ENCODE measurements at regions not wholly inside any gene's neighbourhood (a gene's known extent, or its start where the extent isn't known, plus 50 kb on each side); places are given as distances from the start of the nearest gene placed in this dataset.

- Histone ChIP-seq H3K4me3 (ENCODE audit: low read depth, low read length) (no peak overlapping the region), H3K27me3 (ENCODE audit: control insufficient read depth, insufficient read depth, low read length) (no peaks in the 10 kb centered on the region), H3K36me3 (ENCODE audit: control insufficient read depth, insufficient read depth, low read length) (no peaks in the 10 kb centered on the region)
- no peak for TF ChIP-seq CTCF (IDR thresholded peaks at IDR 0.05; ENCODE audit: insufficient read depth, low read length, poor library complexity, severe bottlenecking)
- no peak for DNase-seq (ENCODE audit: low read depth)
These were observed 415.6 kb upstream of the NPVF start for GRCh38 chr7:25643770-25644394.

- no peak for DNase-seq (ENCODE audit: low read depth)
- no peaks in the 10 kb centered on the region for H3K27me3 ChIP-seq (ENCODE audit: control insufficient read depth, insufficient read depth, low read length)
- no peak for TF ChIP-seq CTCF (IDR thresholded peaks at IDR 0.05; ENCODE audit: insufficient read depth, low read length, poor library complexity, severe bottlenecking)
- no peaks in the 10 kb centered on the region for H3K36me3 ChIP-seq (ENCODE audit: control insufficient read depth, insufficient read depth, low read length)
- H3K4me3 ChIP-seq (ENCODE audit: low read depth, low read length): no peak overlapping the region
These were observed 418.6 kb upstream of the NPVF start for GRCh38 chr7:25646726-25647413.

GRCh38 chr7:25647872-25648271, 419.6 kb upstream of the NPVF start:
- TF ChIP-seq CTCF (IDR thresholded peaks at IDR 0.05; ENCODE audit: insufficient read depth, low read length, poor library complexity, severe bottlenecking): no peak
- no peak for DNase-seq (ENCODE audit: low read depth)
- Histone ChIP-seq H3K27me3 (ENCODE audit: control insufficient read depth, insufficient read depth, low read length) (no peaks in the 10 kb centered on the region), H3K36me3 (ENCODE audit: control insufficient read depth, insufficient read depth, low read length) (no peaks in the 10 kb centered on the region), H3K4me3 (ENCODE audit: low read depth, low read length) (no peak overlapping the region)

- no peak for DNase-seq (ENCODE audit: low read depth)
- no peak for TF ChIP-seq CTCF (IDR thresholded peaks at IDR 0.05; ENCODE audit: insufficient read depth, low read length, poor library complexity, severe bottlenecking)
- Histone ChIP-seq H3K4me3 (ENCODE audit: low read depth, low read length) (no peak overlapping the region), H3K36me3 (ENCODE audit: control insufficient read depth, insufficient read depth, low read length) (no peaks in the 10 kb centered on the region), H3K27me3 (ENCODE audit: control insufficient read depth, insufficient read depth, low read length) (no peaks in the 10 kb centered on the region)
These were observed 424.1 kb upstream of the NPVF start for GRCh38 chr7:25652366-25652765.

GRCh38 chr7:25653384-25653783, 425.1 kb upstream of the NPVF start:
- H3K36me3 ChIP-seq (ENCODE audit: control insufficient read depth, insufficient read depth, low read length): no peaks in the 10 kb centered on the region
- no peak overlapping the region for H3K4me3 ChIP-seq (ENCODE audit: low read depth, low read length)
- no peaks in the 10 kb centered on the region for H3K27me3 ChIP-seq (ENCODE audit: control insufficient read depth, insufficient read depth, low read length)
- no peak for TF ChIP-seq CTCF (IDR thresholded peaks at IDR 0.05; ENCODE audit: insufficient read depth, low read length, poor library complexity, severe bottlenecking)
- no peak for DNase-seq (ENCODE audit: low read depth)

- Histone ChIP-seq H3K4me3 (ENCODE audit: low read depth, low read length) (no peak overlapping the region), H3K36me3 (ENCODE audit: control insufficient read depth, insufficient read depth, low read length) (no peaks in the 10 kb centered on the region), H3K27me3 (ENCODE audit: control insufficient read depth, insufficient read depth, low read length) (no peaks in the 10 kb centered on the region)
- no peak for TF ChIP-seq CTCF (IDR thresholded peaks at IDR 0.05; ENCODE audit: insufficient read depth, low read length, poor library complexity, severe bottlenecking)
- DNase-seq (ENCODE audit: low read depth): no peak
These were observed 427.8 kb upstream of the NPVF start for GRCh38 chr7:25656071-25656470.
